ENCODE measurements at regions not wholly inside any gene's neighbourhood (a gene's known extent, or its start where the extent isn't known, plus 50 kb on each side); places are given as distances from the start of the nearest gene placed in this dataset.

GRCh38 chr9:87187656-87188055 lies 240.3 kb upstream of the GAS1 start:
- H3K36me3 ChIP-seq: no peaks in the 10 kb centered on the region
- H3K4me3 ChIP-seq (ENCODE audit: low read depth, low read length): no peak overlapping the region
- no peak overlapping the region for H3K27ac ChIP-seq
- H3K9me3 ChIP-seq (ENCODE audit: severe bottlenecking): no peaks in the 10 kb centered on the region
- H3K27me3 ChIP-seq (ENCODE audit: insufficient read depth, low read depth, severe bottlenecking): peaks cover 45% of the 10 kb centered on the region
- no peak for TF ChIP-seq CTCF (IDR thresholded peaks at IDR 0.05; ENCODE audit: low read depth, low read length)
- no peak for DNase-seq

DNA sequence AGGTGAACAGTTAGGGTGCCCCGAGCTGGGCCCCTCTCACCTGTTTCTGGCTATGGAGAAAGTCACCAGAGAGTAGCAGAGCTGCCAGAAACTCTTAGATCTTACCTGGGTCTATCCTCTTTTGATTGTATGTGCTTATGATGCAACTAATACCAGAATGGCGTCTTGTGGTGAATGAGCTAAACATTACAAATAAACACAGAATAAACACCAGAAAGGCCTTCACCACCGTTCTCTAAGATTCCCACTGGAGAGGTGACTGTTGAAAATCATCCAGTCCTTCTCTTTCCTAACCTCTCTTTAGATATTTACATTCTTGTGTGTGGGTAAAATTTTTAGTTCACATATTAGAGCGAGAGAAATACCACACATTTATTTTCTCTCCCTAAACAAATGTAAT lies 241.7 kb upstream of the GAS1 start:
- Histone ChIP-seq H3K27me3 (ENCODE audit: insufficient read depth, low read depth, severe bottlenecking) (peaks cover 55% of the 10 kb centered on the region), H3K9me3 (ENCODE audit: severe bottlenecking) (no peaks in the 10 kb centered on the region), H3K27ac (no peak overlapping the region), H3K36me3 (no peaks in the 10 kb centered on the region), H3K4me3 (ENCODE audit: low read depth, low read length) (no peak overlapping the region)
- no peak for DNase-seq
- TF ChIP-seq CTCF (IDR thresholded peaks at IDR 0.05; ENCODE audit: low read depth, low read length): no peak

DNA sequence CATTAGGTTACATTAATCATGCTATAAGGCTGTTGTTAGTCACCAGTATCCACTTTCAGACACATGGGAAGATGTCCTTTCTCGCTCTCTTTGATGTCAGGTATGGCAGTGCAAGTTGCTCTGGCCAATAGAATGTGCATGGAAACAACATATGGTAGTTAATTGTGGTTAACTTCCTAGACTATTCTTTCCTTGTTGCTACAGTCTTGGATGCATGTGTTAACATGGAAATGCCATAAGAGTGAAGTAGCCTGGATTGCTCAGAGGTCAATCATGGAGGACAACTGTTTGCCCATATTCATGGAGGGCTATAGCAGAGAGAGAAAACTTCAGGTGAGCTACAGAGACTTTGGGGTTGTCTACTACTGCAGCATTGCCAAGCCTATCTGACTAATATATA lies 245.8 kb upstream of the GAS1 start:
- no peak overlapping the region for H3K27ac ChIP-seq
- H3K36me3 ChIP-seq: no peaks in the 10 kb centered on the region
- TF ChIP-seq CTCF (IDR thresholded peaks at IDR 0.05; ENCODE audit: low read depth, low read length): no peak
- no peak overlapping the region for H3K4me3 ChIP-seq (ENCODE audit: low read depth, low read length)
- no peaks in the 10 kb centered on the region for H3K9me3 ChIP-seq (ENCODE audit: severe bottlenecking)
- DNase-seq: no peak
- H3K27me3 ChIP-seq (ENCODE audit: insufficient read depth, low read depth, severe bottlenecking): peaks cover 70% of the 10 kb centered on the region

- Histone ChIP-seq H3K36me3 (no peaks in the 10 kb centered on the region), H3K9me3 (ENCODE audit: severe bottlenecking) (no peaks in the 10 kb centered on the region), H3K27ac (no peak overlapping the region), H3K4me3 (ENCODE audit: low read depth, low read length) (no peak overlapping the region), H3K27me3 (ENCODE audit: insufficient read depth, low read depth, severe bottlenecking) (peaks cover 70% of the 10 kb centered on the region)
- no peak for DNase-seq
- TF ChIP-seq CTCF (IDR thresholded peaks at IDR 0.05; ENCODE audit: low read depth, low read length): no peak
These were observed 246.9 kb upstream of the GAS1 start for GRCh38 chr9:87193925-87194868.

GRCh38 chr9:87195306-87195705 lies 248.0 kb upstream of the GAS1 start:
- TF ChIP-seq CTCF (IDR thresholded peaks at IDR 0.05; ENCODE audit: low read depth, low read length): no peak
- Histone ChIP-seq H3K27me3 (ENCODE audit: insufficient read depth, low read depth, severe bottlenecking) (peaks cover 78% of the 10 kb centered on the region), H3K9me3 (ENCODE audit: severe bottlenecking) (no peaks in the 10 kb centered on the region), H3K4me3 (ENCODE audit: low read depth, low read length) (no peak overlapping the region), H3K27ac (no peak overlapping the region), H3K36me3 (no peaks in the 10 kb centered on the region)
- DNase-seq: no peak
